NB4 (cell line): ENCODE measurements at regions not wholly inside any gene's neighbourhood (a gene's known extent, or its start where the extent isn't known, plus 50 kb on each side); places are given as distances from the start of the nearest gene placed in this dataset.

ENCODE experiments used
- DNase-seq: peaks from one replicate; pipeline ENCODE4 v3.0.0; 2010; ENCODE audit warnings: low read depth
- H3K4me3 ChIP-seq: one replicate; pipeline ENCODE4 v1.5.1; 2011; ENCODE audit warnings: mild to moderate bottlenecking, low read depth, low read length, moderate library complexity
- CTCF ChIP-seq: IDR thresholded peaks from one replicate; pipeline ENCODE4 v1.5.1; 2012; ENCODE audit warnings: low read depth, low read length
- MYC ChIP-seq: IDR thresholded peaks from 2 replicates; pipeline ENCODE4 v1.6.1; 2011; ENCODE audit warnings: low read depth, low read length
- POLR2A ChIP-seq: IDR thresholded peaks from 2 replicates; pipeline ENCODE4 v1.6.1; 2011; ENCODE audit warnings: mild to moderate bottlenecking; ENCODE audit not compliant: insufficient read length; ENCODE audit errors: extremely low read depth
- TF ChIP-seq, protein P1 (sequence below): IDR thresholded peaks from 2 replicates; pipeline ENCODE4 v1.6.1; 2011; ENCODE audit warnings: low read depth, low read length

GRCh38 chr10:78361031-78361430, 327.4 kb downstream of the RPS24 start:
- peak; percentile 28 for DNase-seq
- no peak overlapping the region for H3K4me3 ChIP-seq
- TF ChIP-seq MYC = no peak
- no peak for TF ChIP-seq POLR2A
- TF ChIP-seq, protein P1, sequence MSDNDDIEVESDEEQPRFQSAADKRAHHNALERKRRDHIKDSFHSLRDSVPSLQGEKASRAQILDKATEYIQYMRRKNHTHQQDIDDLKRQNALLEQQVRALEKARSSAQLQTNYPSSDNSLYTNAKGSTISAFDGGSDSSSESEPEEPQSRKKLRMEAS = no peak
- TF ChIP-seq CTCF = no peak

- no peak for TF ChIP-seq MYC
- no peak for TF ChIP-seq POLR2A
- TF ChIP-seq, protein P1 = no peak
- TF ChIP-seq CTCF = no peak
- DNase-seq = peak; percentile 51
- no peak overlapping the region for H3K4me3 ChIP-seq
These were observed 328.9 kb downstream of the RPS24 start for GRCh38 chr10:78362406-78363022.

DNA sequence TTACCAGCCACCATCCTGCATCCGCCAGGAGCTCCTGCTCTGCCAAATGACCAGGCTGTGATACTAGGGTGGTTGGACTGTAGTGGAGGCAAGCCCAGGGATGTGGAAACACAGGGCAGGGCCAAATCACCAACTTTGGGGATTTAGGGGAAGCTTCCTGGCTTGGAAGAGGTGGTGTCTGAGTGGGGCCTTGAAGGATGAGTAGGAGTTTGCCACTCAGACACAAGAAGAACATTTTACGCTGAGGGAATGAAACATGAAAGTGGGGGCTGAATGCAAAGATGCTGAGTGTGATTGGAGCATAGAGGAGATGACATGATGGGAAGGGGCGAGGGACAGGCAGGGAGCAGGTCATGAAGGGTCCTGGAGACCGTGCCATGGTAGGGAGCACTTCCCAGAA, 329.5 kb downstream of the RPS24 start:
- TF ChIP-seq MYC (no peak), POLR2A (no peak), CTCF (no peak)
- TF ChIP-seq, protein P1 = no peak
- no peak overlapping the region for H3K4me3 ChIP-seq
- DNase-seq = no peak

GRCh38 chr10:78365694-78366093, 332.0 kb downstream of the RPS24 start:
- H3K4me3 ChIP-seq = no peak overlapping the region
- DNase-seq = no peak
- TF ChIP-seq MYC = no peak
- TF ChIP-seq, protein P1 = no peak

GRCh38 chr10:78366663-78367411, 333.2 kb downstream of the RPS24 start:
- no peak for DNase-seq
- no peak overlapping the region for H3K4me3 ChIP-seq
- no peak for TF ChIP-seq MYC
- TF ChIP-seq POLR2A = no peak
- TF ChIP-seq, protein P1 = no peak
- TF ChIP-seq CTCF = no peak

DNA sequence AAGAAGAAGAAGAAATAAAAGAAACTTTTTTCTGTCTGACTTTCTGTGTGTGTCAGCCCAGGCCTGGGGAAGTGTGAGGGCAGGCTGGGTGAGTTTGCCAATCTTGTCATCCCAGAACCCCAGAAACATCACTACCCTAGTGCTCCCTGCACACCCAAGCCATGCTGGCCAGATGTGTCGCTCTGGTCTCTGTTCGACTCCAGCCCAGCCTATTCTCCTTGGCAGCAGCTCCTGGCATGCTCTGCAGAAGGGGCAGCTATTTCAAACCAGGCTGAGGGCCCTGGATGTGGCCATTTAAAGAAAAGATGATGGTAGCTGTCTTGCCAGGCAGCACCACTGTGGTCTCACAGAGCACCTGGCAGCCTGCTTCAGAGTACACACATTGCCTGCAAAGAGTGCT, 334.1 kb downstream of the RPS24 start:
- H3K4me3 ChIP-seq = no peak overlapping the region
- no peak for DNase-seq
- TF ChIP-seq MYC (no peak), CTCF (no peak), POLR2A (no peak)
- TF ChIP-seq, protein P1 = no peak
